Ovary (tissue), 3 donors: ENCODE measurements at regions not wholly inside any gene's neighbourhood (a gene's known extent, or its start where the extent isn't known, plus 50 kb on each side); places are given as distances from the start of the nearest gene placed in this dataset.

Experiments
- CTCF ChIP-seq, 3 donors: fragments of 450-650 bp in 2 of 3; fragments of 200-600 bp in 1 of 3; IDR thresholded peaks; one replicate each; pipeline versions ENCODE4 v1.5.1 to v1.8.0; 2016 to 2022; ENCODE audit warnings: antibody characterized with exemption in 3 of 3, mild to moderate bottlenecking in 1 of 3
- POLR2A ChIP-seq: fragments of 450-650 bp; IDR thresholded peaks from one replicate; pipeline ENCODE4 v1.6.1; 2017; ENCODE audit warnings: antibody characterized with exemption, mild to moderate bottlenecking, moderate library complexity
- donor health status: DM: no; HTN: no; CAD: no.

GRCh38 chr12:97637770-97638169, 175.2 kb downstream of the RMST start:
- TF ChIP-seq CTCF (IDR thresholded peaks at IDR 0.05) (no peak), POLR2A (no peak)
